ENCODE measurements at regions not wholly inside any gene's neighbourhood (a gene's known extent, or its start where the extent isn't known, plus 50 kb on each side); places are given as distances from the start of the nearest gene placed in this dataset.
"Not testable (repeated sequence)": the region's sequence is repeated elsewhere in the genome, so short reads cannot be mapped to it uniquely, and the experiment has no call there.

- in situ Hi-C loops (cut with MboI; ENCODE audit: low sequenced_read_pairs) = no loop called here
Observed at GRCh38 chr2:8438476-8438875, 243.4 kb upstream of the ID2 start.

GRCh38 chr2:8438996-8439395 is 242.9 kb upstream of the ID2 start:
- in situ Hi-C loops (cut with MboI; ENCODE audit: low sequenced_read_pairs) = no loop called here

- in situ Hi-C loops (cut with MboI; ENCODE audit: low sequenced_read_pairs) = no loop called here
Observed at GRCh38 chr2:8440029-8440778, 241.7 kb upstream of the ID2 start.

- in situ Hi-C loops (cut with MboI; ENCODE audit: low sequenced_read_pairs) = no loop called here
Observed at GRCh38 chr2:8441371-8441770, 240.5 kb upstream of the ID2 start.

GRCh38 chr2:8441986-8442385 is 239.9 kb upstream of the ID2 start:
- in situ Hi-C loops (cut with MboI; ENCODE audit: low sequenced_read_pairs) = no loop called here

GRCh38 chr2:8442833-8443486 is 238.9 kb upstream of the ID2 start:
- in situ Hi-C loops (cut with MboI; ENCODE audit: low sequenced_read_pairs) = no loop called here

- in situ Hi-C loops (cut with MboI; ENCODE audit: low sequenced_read_pairs) = no loop called here
Observed at GRCh38 chr2:8445580-8445979, 236.3 kb upstream of the ID2 start.

GRCh38 chr2:8446751-8447150 is 235.1 kb upstream of the ID2 start:
- in situ Hi-C loops (cut with MboI; ENCODE audit: low sequenced_read_pairs) = not testable (repeated sequence)

GRCh38 chr2:8447610-8448221 is 234.1 kb upstream of the ID2 start:
- in situ Hi-C loops (cut with MboI; ENCODE audit: low sequenced_read_pairs) = no loop called here

- in situ Hi-C loops (cut with MboI; ENCODE audit: low sequenced_read_pairs) = no loop called here
Observed at GRCh38 chr2:8448824-8449556, 232.9 kb upstream of the ID2 start.

GRCh38 chr2:8451273-8451672 is 230.6 kb upstream of the ID2 start:
- in situ Hi-C loops (cut with MboI; ENCODE audit: low sequenced_read_pairs) = no loop called here

GRCh38 chr2:8452296-8452695 is 229.6 kb upstream of the ID2 start:
- in situ Hi-C loops (cut with MboI; ENCODE audit: low sequenced_read_pairs) = no loop called here

- in situ Hi-C loops (cut with MboI; ENCODE audit: low sequenced_read_pairs) = no loop called here
Observed at GRCh38 chr2:8452979-8453903, 228.6 kb upstream of the ID2 start.

- in situ Hi-C loops (cut with MboI; ENCODE audit: low sequenced_read_pairs) = no loop called here
Observed at GRCh38 chr2:8453904-8454302, 228.0 kb upstream of the ID2 start.

- in situ Hi-C loops (cut with MboI; ENCODE audit: low sequenced_read_pairs) = no loop called here
Observed at GRCh38 chr2:8454797-8455196, 227.1 kb upstream of the ID2 start.

GRCh38 chr2:8455236-8456150 is 226.4 kb upstream of the ID2 start:
- in situ Hi-C loops (cut with MboI; ENCODE audit: low sequenced_read_pairs) = no loop called here

GRCh38 chr2:8456151-8457091 is 225.4 kb upstream of the ID2 start:
- in situ Hi-C loops (cut with MboI; ENCODE audit: low sequenced_read_pairs) = no loop called here

GRCh38 chr2:8457092-8457481 is 224.8 kb upstream of the ID2 start:
- in situ Hi-C loops (cut with MboI; ENCODE audit: low sequenced_read_pairs) = no loop called here
